Duodenal mucosa (tissue), 2 donors: ENCODE measurements at regions not wholly inside any gene's neighbourhood (a gene's known extent, or its start where the extent isn't known, plus 50 kb on each side); places are given as distances from the start of the nearest gene placed in this dataset.

Source experiments
- H3K27ac ChIP-seq: one replicate; pipeline ENCODE4 v1.7.0; 2013; ENCODE audit warnings: low read depth, low read length
- H3K27me3 ChIP-seq, 2 donors: one replicate each; pipeline ENCODE4 v1.7.0; 2013; ENCODE audit warnings: low read length in 2 of 2, control low read depth in 1 of 2; ENCODE audit not compliant: insufficient read depth in 2 of 2, control insufficient read depth in 1 of 2
- H3K36me3 ChIP-seq, 2 donors: one replicate each; pipeline ENCODE4 v1.7.0; 2013; ENCODE audit warnings: low read length in 2 of 2, control low read depth in 1 of 2; ENCODE audit not compliant: insufficient read depth in 2 of 2, control insufficient read depth in 1 of 2
- H3K4me1 ChIP-seq, 2 donors: one replicate each; pipeline ENCODE4 v1.7.0; 2013; ENCODE audit warnings: low read length in 2 of 2, control low read depth in 1 of 2; ENCODE audit not compliant: insufficient read depth in 2 of 2, control insufficient read depth in 1 of 2
- H3K4me3 ChIP-seq, 2 donors: one replicate each; pipeline ENCODE4 v1.7.0; 2013; ENCODE audit warnings: low read length in 2 of 2, low read depth in 1 of 2
- H3K9ac ChIP-seq, 2 donors: one replicate each; pipeline ENCODE4 v1.7.0; 2013; ENCODE audit warnings: low read length in 2 of 2, low read depth in 1 of 2
- H3K9me3 ChIP-seq, 2 donors: one replicate each; pipeline ENCODE4 v1.7.0; 2013; ENCODE audit warnings: low read length in 2 of 2, control low read depth in 1 of 2; ENCODE audit not compliant: control insufficient read depth in 1 of 2

DNA sequence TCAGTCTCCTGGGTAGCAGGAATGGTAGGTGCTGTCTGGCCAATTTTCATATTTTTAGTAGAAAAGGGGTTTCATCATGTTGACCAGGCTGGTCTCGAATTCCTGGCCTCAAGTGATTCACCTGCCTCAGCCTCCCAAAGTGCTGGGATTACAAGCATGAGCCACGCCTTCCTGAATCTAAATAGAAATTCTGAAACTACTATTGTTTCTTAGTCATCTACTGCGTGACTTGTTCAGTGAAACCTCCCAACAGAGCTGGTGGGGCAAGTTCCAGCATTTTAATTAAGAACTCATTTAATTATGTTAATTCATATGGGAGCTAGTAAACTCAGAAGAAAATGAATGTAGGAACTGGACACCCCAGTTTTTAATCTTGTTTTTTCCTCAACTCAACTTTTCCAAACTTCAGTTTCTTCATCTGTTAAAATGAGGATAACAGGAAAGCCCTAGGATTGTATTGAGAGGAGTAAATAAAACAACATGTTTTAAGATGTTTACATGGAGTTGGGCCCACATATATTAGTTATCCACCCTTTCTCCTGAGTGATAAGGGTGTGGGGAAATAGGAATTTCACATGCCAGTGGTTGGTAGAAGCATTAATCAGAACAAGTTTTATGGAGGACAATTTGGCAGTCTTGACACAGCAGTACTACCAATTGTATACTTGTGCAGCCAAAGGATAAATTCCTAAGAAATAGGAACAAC, 335.8 kb upstream of the E2F7 start:
- H3K4me1 ChIP-seq: no peaks in the 10 kb centered on the region
- H3K27ac ChIP-seq: no peak overlapping the region
- H3K9me3 ChIP-seq: no peaks in the 10 kb centered on the region
- no peaks in the 10 kb centered on the region for H3K27me3 ChIP-seq
- no peak overlapping the region for H3K9ac ChIP-seq
- H3K4me3 ChIP-seq: no peak overlapping the region
- H3K36me3 ChIP-seq: no peaks in the 10 kb centered on the region

DNA sequence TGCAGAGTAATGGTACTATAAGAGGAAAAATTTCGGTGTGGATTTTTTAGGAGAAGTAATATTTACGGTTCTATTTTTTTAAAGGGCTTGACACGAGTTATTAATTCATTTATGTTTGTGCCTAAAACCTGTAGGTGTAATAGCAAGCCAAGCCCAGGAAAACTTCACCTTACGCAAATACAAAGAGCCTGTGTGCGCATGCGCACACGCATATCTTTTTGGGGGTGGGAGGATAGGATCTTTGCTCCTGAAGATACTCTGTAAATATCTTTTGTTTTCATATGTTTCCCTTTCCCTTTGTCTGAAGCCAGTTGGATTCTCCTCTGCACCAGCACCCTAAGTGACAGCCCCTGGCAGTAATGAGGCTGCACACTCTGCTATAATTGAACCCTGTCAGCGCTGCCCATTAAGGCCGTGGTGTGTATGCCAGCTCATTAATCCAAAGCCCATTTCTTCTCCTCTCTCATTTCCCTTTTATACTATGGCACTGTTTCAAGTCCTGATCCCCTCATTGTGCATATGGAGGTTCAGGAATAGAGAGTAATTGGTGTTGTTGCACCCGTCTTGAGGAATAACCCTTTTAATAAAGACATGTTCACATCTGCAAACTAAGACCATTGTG, 327.2 kb upstream of the E2F7 start:
- Histone ChIP-seq H3K27me3 (no peaks in the 10 kb centered on the region), H3K4me1 (no peaks in the 10 kb centered on the region), H3K36me3 (no peaks in the 10 kb centered on the region), H3K27ac (no peak overlapping the region), H3K4me3 (no peak overlapping the region), H3K9ac (no peak overlapping the region), H3K9me3 (no peaks in the 10 kb centered on the region)

DNA sequence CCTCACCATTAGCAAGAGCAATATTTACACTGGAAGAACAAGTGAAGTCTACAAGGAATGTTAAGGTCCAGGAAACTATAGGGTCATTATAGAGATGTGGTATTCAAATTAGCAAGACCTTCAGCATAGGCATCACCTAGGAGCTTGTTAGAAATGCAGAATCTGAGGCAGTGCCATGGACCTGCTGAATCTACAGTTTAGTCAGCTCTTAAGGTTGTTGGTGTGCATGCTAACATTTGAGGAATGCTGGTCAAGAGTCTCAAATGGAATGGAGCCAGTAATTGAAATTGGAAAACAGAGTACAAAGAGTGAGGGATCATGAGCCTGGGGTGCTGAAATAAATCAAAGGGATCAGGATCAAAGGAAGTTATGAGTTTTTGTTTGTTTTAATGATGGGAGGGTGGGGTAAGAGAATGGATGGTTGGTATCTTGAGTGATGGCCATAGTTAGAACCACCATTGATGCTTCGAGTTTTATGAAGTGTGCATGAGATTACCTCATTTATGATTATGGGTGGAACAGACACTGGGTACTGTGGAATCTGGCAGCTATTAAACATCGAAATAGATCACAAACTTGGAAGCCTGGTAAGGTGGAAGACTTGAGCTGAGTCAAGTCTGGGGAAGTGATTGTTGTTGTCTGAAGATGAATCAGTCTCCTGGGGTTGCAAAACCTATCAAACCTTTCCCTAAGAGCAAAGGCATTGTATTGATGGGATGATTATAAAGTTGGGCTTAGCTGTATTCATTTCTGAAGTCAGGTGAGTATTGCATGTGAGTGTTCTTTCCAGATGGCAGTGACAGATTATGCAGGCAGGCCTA, 323.3 kb upstream of the E2F7 start:
- Histone ChIP-seq H3K4me1 (no peaks in the 10 kb centered on the region), H3K9me3 (no peaks in the 10 kb centered on the region), H3K4me3 (no peak overlapping the region), H3K27me3 (no peaks in the 10 kb centered on the region), H3K9ac (no peak overlapping the region), H3K27ac (no peak overlapping the region), H3K36me3 (no peaks in the 10 kb centered on the region)

DNA sequence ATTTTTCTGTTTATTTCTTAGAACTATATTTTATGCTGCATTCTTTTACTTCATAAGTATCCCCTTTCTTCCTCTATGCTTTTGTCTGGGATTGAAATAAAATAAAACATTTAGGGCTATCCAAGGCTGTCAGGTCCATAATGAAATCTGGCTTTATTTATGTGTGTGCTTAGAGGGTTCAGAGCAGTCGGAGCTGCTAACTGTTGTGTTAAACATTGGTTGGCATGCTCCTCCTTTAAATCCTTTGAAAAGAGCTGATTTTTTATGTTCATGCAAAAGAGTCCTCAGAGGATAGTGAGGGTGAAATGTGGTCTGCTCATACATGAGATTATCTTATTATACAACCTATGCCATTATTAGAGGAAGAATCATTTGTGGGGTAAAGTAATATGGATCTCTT, 322.3 kb upstream of the E2F7 start:
- Histone ChIP-seq H3K27ac (no peak overlapping the region), H3K4me3 (no peak overlapping the region), H3K9me3 (no peaks in the 10 kb centered on the region), H3K4me1 (no peaks in the 10 kb centered on the region), H3K27me3 (no peaks in the 10 kb centered on the region), H3K9ac (no peak overlapping the region), H3K36me3 (no peaks in the 10 kb centered on the region)

DNA sequence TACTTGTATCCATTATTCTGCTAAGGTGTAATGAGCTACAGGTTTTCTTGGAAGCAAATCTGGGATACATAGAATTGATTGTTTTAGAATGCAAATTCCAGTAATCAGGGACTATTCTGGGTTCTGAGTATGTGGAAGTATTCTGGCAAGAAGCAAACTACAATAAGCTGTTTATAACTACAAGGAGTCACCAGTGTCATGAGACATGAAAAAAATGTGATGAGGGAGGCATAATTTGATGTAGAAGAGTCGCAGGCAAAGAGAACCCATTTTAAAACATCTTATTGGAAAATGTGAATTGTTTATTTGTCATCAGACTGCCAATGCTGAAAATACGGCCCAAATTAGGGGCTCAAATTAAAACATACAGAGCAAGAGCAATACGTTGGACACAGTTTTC, 321.8 kb upstream of the E2F7 start:
- Histone ChIP-seq H3K4me1 (no peaks in the 10 kb centered on the region), H3K9ac (no peak overlapping the region), H3K27ac (no peak overlapping the region), H3K9me3 (no peaks in the 10 kb centered on the region), H3K36me3 (no peaks in the 10 kb centered on the region), H3K4me3 (no peak overlapping the region), H3K27me3 (no peaks in the 10 kb centered on the region)

DNA sequence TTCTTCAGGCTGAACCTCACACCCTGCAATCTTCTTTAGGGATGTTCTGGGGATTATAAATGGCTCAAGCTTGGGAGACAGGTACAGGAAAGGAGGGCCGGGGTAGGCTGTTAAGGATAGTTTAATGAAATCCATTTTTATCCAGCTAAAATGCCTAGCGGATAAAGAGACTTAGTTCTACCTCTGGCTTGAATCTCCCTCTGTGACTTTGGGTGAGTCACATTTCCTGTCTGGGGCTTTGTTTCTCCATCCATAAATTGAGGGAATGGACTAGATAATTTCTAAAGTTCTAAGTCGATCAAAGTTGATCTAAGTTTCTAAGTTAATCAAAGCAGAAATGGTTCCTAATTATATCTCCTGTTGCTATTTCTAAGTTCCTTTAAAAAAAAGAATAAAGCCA, 319.6 kb upstream of the E2F7 start:
- H3K27ac ChIP-seq: no peak overlapping the region

DNA sequence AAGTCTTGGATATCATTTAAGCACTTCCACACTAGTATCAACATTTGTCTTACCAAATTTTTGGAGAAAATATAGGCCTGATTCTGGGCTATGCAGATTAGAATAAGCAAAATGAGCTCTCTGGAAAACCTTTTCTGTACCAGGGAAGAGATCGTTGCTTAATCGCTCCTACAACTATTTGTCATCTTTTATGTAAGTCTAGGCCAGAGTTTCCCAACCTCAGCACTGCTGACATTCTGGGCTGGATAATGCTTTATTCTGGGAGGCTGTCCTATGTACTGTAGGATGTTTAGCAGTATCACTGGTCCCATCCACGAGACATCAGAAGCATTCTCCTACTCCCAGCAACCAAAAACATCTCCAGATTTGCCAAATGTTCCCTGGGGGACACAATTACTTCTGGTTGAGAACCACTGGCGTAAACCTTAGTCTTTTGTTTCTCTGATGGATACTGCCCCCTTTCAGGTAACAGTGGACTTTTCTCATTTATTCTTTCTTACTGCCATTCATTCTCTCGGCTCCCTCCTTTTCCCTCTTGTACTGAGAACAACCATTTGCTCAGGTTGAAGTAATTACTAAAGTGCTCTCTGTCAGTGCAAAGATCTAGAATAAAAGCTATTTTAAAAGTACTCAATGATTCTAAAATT, 316.9 kb upstream of the E2F7 start:
- Histone ChIP-seq H3K4me1 (no peaks in the 10 kb centered on the region), H3K27ac (no peak overlapping the region), H3K36me3 (no peaks in the 10 kb centered on the region), H3K9me3 (no peaks in the 10 kb centered on the region), H3K9ac (no peak overlapping the region), H3K27me3 (no peaks in the 10 kb centered on the region), H3K4me3 (no peak overlapping the region)

More for the DNA sequence above, 319.6 kb upstream of the E2F7 start:
- H3K27me3 ChIP-seq: no peaks in the 10 kb centered on the region
- H3K4me1 ChIP-seq: no peaks in the 10 kb centered on the region
- H3K9me3 ChIP-seq: no peaks in the 10 kb centered on the region
- no peaks in the 10 kb centered on the region for H3K36me3 ChIP-seq
- no peak overlapping the region for H3K9ac ChIP-seq
- no peak overlapping the region for H3K4me3 ChIP-seq

DNA sequence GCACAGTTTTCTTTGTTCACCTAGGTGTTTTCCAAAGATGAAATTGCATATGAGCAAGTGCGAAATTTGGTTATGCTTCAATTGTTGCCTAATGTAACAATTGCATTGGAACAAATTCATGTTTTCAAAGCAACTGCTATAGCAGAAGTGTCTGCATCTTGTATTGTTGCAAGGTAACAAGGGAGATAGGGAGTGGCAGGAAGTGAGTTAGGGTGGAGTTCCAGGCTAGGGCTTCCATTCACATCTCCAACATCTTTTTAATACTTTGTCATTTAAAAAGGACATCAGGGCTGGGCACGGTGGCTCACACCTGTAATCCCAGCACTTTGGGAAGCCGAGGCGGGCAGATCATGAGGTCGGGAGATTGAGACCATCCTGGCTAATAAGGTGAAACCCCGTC, 312.3 kb upstream of the E2F7 start:
- Histone ChIP-seq H3K36me3 (no peaks in the 10 kb centered on the region), H3K9me3 (no peaks in the 10 kb centered on the region), H3K9ac (no peak overlapping the region), H3K4me3 (no peak overlapping the region), H3K4me1 (no peaks in the 10 kb centered on the region), H3K27ac (no peak overlapping the region), H3K27me3 (no peaks in the 10 kb centered on the region)

DNA sequence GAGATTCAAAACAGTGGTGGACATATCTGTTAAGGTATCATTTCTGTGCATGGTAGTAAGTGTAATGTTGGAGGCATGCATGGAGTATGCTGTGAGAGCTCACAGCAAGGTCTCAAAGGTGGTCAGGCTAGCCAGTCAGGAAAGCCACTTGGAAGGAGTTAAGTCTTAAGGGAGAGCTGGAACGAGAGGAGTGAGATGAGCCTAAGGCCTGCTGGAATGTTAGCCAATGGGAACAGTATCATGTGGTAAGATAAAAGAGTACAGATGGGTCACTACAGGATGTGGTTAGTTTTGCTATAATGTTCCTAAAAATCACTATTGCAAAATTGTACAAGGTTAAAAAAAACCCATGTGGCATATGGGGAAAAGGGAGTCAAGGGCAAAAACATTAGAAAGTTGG, 311.7 kb upstream of the E2F7 start:
- H3K27ac ChIP-seq: no peak overlapping the region
- no peaks in the 10 kb centered on the region for H3K9me3 ChIP-seq
- H3K27me3 ChIP-seq: no peaks in the 10 kb centered on the region
- no peak overlapping the region for H3K4me3 ChIP-seq
- no peak overlapping the region for H3K9ac ChIP-seq
- H3K4me1 ChIP-seq: no peaks in the 10 kb centered on the region
- no peaks in the 10 kb centered on the region for H3K36me3 ChIP-seq

DNA sequence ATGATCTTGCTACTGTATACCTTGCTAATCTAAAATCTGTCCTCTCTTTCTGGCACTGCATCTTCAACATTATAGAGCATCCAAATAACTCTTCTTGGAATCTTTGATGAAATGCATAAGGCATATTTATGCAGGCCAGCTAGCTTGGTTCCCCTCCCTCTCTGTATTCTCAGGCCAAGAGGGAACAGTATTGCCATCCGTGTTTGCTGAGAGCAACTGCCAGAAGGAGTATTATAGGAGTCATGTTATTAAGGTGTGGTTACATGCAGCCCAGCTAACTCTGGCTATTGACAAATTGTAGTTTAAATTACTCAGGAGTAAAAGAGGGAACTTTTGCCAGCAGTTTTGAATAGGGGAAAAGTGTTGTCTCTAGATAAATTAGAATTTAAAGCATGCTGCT, 309.3 kb upstream of the E2F7 start:
- Histone ChIP-seq H3K9ac (no peak overlapping the region), H3K27me3 (no peaks in the 10 kb centered on the region), H3K36me3 (no peaks in the 10 kb centered on the region), H3K9me3 (no peaks in the 10 kb centered on the region), H3K4me3 (no peak overlapping the region), H3K27ac (no peak overlapping the region), H3K4me1 (no peaks in the 10 kb centered on the region)
